Inflammatory macrophage (primary cell): ENCODE measurements at regions not wholly inside any gene's neighbourhood (a gene's known extent, or its start where the extent isn't known, plus 50 kb on each side); places are given as distances from the start of the nearest gene placed in this dataset.
"Not testable (repeated sequence)": the region's sequence is repeated elsewhere in the genome, so short reads cannot be mapped to it uniquely, and the experiment has no call there.

Experiments
- DNase-seq, 2 donors: peaks; one replicate each; pipeline ENCODE4 v3.0.0-alpha.2; 2020 to 2022

- no peak for DNase-seq
Measured at GRCh38 chr2:375270-375955, 87.5 kb upstream of the ALKAL2 start.

DNA sequence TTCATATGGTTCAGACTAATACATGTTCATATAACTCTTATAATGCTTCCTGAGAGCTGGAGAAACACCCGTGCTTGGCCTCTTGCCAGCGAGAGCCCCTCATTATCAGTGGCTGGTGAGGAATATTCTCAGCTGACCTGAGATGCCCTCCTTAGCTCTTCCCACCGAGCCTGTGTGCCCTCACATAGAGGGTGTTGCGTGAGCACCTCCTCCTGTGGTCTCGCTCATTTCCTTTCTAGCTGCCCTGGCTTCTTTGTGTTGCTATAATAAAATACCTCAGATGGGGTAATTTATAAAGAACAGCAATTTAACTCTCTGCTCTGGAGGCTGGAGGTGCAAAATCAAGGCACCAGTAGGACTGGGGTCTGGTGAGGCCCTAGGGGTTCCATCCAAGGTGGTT is 80.5 kb upstream of the ALKAL2 start:
- no peak for DNase-seq

DNA sequence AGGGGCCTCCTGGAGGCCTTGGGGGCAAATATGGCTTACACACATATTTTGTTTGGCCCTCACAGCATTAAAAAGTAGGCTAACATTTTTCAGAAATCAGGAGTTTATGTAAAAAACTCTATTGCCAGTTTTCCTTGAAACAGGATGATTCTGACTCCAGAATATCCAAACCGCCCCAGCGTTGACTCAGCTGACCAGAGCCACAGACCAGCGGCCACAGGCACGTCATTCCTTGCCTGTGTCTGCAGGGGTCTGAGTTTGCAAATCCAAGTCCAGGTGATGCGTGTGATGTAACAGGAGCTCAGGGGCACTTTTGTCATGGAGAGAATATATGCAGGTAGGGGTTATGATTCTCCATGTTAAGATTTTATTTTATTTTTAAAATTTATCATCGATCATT is 79.4 kb upstream of the ALKAL2 start:
- DNase-seq = no peak

DNA sequence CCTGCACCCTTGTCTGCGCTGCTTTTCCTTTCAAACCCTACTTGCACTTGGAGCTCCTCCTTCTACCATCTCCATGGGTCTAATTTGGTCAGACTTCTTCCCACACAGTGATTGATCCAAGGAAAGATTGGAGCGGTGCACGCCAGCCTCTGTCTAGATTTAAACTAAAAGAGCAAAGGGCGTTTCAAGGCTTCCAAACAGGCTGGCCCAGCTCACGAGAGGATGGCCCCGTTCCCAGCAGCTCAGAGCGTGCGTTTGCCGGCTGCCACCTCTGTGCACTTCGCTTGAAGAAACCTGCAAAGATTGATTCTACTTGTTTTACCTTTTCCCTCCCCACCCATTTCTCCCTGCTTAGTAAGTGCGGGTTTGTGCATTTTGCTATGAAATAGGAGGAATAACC is 78.8 kb upstream of the ALKAL2 start:
- no peak for DNase-seq

DNA sequence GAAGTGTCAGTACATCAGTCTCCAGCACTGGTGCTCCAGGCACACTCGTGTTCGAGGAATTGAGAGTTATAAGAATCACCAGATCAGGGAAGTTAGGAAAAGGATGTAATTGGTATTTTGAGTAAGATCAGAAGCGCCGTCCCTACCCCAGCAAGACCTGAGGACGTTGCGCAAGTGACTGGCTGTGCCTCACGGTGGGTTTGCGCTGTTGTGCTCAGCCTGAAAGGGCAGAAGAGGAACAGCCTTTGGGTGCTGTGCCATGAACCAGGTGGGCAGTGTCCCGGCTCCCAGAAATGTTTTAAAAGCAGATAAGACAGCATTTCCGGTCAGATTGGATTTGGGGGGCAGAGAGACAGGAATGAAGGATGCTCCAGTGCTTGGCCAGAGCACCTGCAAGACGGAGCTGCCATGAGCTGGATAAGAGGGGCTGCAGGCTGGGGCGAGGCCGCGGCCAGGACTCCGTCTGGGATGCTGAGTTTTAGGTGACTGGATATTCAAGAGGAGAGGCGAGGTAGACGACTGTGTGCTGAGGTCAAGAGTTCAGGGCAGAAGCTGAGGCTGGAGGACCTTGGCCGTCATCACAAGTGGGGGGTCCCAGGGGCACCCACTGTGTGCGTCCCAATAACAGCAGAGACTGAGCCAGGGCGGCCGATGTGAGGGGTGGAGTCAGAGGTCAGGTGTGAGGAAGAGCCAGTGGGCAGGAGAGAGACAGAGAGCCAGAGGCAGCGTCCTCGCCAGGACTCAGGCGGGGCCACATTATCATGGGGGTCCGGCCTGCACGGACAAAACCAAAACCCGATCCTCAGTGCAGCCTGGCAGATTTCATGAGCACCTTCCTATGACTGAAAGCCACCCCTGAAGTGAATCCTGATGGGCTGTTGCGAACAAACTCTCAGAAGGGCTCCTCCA is 77.7 kb upstream of the ALKAL2 start:
- DNase-seq = no peak

DNA sequence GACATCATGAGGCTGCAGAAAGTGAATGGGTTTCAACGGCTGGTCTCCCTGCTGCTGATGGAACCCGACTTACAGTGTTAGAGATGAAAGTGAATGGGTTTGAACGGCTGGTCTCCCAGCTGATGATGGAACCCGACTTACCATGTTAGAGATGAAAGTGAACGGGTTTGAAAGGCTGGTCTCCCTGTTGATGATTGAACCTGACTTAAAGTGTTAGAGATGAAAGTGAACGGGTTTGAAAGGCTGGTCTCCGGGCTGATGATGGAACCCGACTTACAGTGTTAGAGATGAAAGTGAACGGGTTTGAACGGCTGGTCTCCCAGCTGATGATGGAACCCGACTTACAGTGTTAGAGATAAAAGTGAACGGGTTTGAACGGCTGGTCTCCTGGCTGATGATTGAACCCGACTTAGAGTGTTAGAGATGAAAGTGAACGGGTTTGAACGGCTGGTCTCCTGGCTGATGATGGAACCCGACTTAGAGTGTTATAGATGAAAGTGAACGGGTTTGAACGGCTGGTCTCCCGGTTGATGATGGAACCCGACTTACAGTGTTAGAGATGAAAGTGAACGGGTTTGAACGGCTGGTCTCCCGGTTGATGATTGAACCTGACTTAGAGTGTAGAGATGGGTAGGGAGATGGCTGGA is 76.1 kb upstream of the ALKAL2 start:
- no peak for DNase-seq

DNA sequence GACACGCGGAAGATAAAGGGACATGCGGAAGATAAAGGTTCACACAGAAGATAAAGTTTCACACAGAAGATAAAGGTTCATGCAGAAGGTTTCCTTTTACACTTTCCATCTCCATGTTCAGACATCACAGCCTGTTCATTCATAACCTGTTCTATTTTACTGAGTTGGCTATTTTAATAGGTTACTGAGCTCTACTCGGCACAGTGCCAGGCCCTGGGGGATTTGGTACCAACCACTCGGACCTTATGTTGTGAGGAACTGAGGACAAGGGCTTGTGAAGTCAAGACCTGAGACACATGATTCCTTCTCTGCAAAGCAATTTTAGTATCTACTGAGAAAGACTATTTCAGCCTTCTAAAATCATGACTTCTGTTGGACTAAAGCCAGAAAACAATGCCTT is 75.0 kb upstream of the ALKAL2 start:
- DNase-seq = no peak

DNA sequence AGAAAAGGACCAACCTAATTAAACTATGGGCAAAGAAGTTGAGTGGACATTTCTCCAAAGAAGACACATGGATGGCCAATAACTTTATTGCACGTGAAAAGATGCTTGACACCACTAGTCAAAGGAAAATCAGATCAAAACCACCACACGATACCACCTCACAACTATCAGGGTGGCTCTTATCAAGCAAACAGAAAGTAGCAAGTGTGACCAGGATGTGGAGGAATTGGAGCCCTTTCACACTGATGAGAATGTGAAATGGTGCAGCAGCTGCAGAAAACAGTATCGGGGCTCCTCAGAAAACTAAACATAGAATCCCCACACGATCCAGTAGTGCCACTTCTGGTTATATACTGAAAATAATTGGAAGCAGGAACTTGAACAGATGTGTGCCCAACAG is 72.2 kb upstream of the ALKAL2 start:
- DNase-seq = no peak

DNA sequence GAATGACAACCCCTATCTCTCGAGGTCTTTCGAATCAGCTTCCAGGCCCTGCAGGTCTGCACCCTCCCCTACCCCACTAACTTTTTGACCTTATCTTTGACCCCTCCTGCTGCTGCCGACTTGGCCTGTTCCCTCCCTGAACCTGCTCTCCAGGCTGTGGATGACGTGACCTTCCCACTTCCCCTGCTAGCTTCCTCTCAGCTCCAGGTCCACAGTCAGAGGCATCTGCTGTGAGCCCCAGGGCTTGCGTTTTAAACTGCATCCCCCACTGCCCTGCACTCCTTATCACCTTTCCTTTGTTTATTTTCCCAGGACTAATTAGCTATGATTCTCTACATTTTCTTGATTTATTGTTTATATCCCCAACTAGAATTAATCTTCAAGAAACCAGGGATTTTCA is 71.2 kb upstream of the ALKAL2 start:
- no peak for DNase-seq

DNA sequence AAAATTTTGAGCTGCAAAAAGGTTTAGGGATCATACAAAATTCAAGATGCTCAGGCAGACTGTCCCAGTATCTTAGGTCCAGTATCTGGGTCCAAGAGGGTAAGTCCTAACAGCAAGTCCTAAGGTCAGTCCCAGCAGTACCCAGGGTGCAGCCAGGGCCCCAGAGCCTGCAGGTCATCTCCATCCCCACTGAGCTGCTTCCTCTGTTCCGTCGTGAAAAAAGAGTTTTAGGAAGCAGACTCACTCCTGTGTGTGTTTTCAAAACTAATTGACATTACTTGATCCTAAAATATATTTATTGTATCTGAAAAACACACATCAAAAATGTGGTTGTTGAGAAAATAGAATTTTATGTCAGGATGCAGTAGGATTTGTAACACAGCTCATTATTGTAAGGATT is 69.9 kb upstream of the ALKAL2 start:
- no peak for DNase-seq

GRCh38 chr2:356304-356703 is 68.4 kb upstream of the ALKAL2 start:
- DNase-seq = not testable (repeated sequence)

DNA sequence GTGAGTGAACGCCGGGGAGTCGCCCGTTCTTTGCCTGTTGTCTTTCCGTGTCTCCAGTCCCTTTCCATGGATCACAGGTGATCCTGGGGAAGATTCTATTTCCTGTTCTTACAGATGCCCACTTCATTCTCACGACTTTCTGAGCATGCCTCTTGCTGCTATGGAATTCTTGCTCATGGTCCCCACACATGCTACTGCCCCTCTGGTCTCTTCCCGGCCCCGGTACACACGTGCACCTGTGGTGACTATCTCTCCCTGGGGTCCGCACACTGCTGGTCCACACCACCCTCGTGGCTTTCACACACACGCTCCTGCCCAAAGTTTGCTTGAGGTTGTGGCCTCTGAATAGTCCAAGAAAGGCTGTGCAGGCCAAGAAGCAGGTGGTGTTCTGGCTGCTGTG is 67.9 kb upstream of the ALKAL2 start:
- DNase-seq = no peak

GRCh38 chr2:352696-353095 is 64.8 kb upstream of the ALKAL2 start:
- no peak for DNase-seq

GRCh38 chr2:349390-349789 is 61.5 kb upstream of the ALKAL2 start:
- no peak for DNase-seq

GRCh38 chr2:348361-348916 is 60.5 kb upstream of the ALKAL2 start:
- no peak for DNase-seq

DNA sequence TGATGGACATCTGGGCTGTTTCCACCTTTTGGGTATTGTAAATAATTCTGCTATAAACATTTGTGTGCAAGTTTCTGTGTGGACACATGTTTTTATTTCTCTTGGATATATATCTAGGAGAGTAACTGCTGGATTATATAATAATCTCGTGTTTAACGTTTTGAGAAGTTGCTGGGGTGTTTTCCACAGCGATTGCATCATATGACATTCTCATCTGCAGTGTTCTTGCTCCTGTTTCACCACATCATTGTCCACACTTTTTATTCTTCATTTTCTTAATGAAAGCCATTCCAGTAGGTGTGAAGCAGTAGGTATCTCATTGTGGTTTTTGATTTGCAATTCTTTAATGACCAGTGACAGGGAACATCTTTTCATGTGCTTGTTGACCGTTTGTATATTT is 56.9 kb upstream of the ALKAL2 start:
- DNase-seq = no peak

DNA sequence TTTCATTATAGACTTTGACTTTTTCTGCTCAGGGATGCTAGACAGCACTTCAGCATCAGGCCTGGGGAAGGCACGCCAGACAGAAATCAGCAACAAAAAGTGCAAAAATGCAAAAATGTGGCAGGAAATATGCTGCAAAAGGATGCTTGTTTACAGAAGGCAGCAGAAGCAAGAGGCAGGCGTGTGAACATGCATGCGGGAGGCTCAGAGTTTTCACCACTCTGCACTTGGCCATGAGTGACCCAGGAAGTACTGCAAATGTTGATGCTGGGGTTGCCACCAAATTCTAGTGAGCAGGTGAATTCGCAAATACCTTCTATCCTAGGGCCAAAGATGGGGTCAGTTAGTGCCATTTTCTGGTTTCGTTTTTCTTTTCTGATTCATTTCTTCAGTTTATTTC is 55.5 kb upstream of the ALKAL2 start:
- DNase-seq = no peak

DNA sequence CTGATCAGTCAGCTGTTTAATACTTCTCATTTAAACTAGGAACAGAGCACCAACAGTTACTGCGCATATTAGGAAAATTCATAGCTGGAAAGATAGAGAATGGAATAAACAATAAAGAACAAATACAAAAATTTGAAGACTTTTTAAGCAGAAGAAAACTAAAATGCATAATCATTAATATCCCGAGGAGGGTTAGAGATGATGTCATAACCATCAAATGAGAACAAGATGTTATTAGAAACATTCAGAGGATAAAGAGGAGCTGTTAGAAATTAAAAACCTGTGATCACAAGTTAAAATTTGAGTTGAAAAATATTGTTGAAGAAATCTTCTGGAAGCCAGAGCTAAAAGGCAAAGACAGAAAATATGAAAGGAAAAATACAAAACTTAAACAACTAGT is 54.0 kb upstream of the ALKAL2 start:
- DNase-seq = no peak

- no peak for DNase-seq
Measured at GRCh38 chr2:341017-341542, 53.2 kb upstream of the ALKAL2 start.
